ENCODE measurements at regions not wholly inside any gene's neighbourhood (a gene's known extent, or its start where the extent isn't known, plus 50 kb on each side); places are given as distances from the start of the nearest gene placed in this dataset.
A peak's percentile ranks its signal among the peaks of the same experiment; 100 is the strongest.
"Not testable (repeated sequence)": the region's sequence is repeated elsewhere in the genome, so short reads cannot be mapped to it uniquely, and the experiment has no call there.

DNA sequence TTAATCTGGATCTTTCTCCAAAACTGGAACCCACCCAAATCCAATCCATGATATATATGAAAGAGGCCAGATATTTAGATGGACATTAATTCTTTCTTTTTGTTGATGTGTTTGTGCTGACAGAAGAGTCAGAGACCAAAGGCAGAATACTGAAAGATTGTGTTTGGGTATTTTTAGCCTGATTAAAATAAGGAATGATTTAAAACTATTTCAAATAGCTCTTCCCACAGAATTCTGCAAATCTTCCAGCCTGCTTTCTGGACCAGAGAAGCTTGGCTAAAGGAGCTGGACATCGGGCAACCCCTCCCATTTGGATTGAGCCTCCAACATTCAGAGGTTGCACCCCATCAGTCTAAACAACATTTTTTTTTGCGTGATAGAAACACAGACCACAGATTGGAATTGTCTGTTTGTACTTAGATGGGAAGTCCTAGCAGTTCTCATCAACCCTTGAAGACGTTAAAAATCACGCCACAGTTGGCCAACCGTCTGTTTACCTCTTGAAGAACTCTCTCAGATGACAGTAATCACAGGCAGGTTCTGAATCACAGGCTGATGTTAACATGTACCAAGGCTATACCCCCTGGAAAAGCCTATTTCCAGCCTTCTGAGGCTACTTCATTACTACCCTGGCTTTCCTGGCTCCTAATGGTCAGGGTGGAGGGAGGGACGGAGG is 155.2 kb upstream of the NRP1 start:
- no peak for DNase-seq
- in situ Hi-C loops (cut with MboI; ENCODE audit: low pct_unique_long_range_greater_than_20kb, low sequenced_read_pairs), result no loop called here

DNA sequence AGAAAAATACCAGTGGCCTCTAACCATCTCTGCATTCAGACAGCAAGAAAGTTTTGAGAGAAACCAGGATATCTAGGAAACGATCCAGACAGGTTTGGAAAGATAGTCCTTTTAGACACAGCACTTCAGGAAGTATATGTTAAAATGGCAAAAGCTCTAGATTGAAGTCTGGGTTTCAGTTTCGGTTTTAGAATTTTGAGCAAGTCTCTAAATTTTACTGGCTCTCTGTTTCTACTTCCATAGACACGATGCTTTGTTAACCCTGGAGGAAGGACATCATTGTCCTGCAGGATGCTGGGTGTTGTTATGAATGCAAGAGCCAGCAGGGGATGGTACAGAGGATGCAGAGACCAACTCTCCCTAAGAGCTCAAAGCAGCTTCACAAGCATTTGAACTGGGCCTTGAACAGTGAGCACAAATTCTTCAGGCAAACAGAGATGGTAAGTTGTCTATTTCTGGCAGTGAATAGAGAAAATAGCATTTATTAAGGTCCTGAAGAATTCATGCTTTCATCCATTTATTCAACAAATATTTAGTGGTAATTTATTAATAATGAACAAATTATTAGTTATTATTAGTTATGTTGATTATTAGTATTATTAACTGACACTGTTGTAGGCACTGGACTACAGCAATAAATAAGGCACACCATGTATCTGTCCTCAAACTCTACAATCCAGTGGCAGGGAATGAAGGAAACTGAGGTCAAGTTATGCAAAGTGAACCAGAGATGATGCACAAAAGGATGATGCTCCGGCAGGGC is 152.7 kb upstream of the NRP1 start:
- peak; percentile 14 for DNase-seq
- in situ Hi-C loops (cut with MboI; ENCODE audit: low pct_unique_long_range_greater_than_20kb, low sequenced_read_pairs), result no loop called here

DNA sequence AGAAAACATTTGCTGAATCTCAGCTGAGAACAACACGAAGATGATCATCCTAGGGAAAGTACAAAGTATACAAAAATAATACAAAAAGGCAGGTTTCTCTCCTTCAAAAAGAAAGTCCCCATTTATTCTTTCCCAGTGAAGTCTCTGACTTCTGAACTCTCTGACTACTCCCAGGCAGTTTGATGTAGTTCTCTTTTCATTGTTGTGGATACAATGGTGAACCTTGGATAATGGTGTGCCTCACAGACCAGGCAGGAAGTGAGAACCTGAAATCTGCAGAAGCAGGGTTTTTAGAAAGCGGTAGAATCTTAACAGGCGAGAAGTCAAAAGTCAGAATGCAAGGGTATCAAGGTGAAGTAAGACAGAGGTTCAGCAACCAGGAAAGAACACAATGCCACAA is 150.8 kb upstream of the NRP1 start:
- DNase-seq, result no peak
- in situ Hi-C loops (cut with MboI; ENCODE audit: low pct_unique_long_range_greater_than_20kb, low sequenced_read_pairs), result no loop called here

DNA sequence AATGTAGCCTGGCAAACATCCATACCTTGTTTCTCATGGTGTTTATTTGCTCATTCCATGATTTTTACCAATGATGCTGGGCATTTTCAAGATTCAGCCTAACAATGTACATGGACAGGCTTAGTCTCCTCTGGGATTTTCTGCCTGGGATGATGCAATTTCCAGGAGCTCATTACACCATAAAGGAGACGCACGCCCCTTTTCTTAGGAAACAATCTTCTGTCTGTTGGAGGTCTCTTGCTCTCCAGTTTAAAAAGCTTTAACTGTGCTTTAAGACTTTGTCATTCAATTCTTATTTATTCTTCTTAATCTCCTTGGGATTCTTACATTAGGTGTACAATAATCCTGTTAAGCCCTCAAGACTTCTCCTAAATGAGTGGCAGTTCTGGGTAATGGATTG is 150.3 kb upstream of the NRP1 start:
- DNase-seq, result no peak
- in situ Hi-C loops (cut with MboI; ENCODE audit: low pct_unique_long_range_greater_than_20kb, low sequenced_read_pairs), result no loop called here

DNA sequence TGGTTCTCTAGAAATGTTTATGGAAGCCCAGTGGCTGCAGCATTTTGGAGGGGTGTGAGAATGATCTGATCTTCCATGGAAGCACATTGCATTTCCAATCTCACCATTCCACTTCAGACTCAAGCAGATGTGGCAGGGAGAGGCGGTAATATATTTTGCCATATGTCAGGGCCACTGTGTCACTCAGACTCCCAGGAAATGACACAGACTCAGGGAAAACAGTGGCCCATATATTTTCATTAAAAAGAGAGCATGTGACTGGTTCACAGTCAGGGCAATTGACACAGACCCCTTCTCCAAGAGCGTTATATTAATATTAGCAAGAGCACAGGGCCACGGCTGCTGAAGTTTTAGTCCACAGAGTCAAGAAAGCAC is 149.3 kb upstream of the NRP1 start:
- in situ Hi-C loops (cut with MboI; ENCODE audit: low pct_unique_long_range_greater_than_20kb, low sequenced_read_pairs), result no loop called here
- no peak for DNase-seq

DNA sequence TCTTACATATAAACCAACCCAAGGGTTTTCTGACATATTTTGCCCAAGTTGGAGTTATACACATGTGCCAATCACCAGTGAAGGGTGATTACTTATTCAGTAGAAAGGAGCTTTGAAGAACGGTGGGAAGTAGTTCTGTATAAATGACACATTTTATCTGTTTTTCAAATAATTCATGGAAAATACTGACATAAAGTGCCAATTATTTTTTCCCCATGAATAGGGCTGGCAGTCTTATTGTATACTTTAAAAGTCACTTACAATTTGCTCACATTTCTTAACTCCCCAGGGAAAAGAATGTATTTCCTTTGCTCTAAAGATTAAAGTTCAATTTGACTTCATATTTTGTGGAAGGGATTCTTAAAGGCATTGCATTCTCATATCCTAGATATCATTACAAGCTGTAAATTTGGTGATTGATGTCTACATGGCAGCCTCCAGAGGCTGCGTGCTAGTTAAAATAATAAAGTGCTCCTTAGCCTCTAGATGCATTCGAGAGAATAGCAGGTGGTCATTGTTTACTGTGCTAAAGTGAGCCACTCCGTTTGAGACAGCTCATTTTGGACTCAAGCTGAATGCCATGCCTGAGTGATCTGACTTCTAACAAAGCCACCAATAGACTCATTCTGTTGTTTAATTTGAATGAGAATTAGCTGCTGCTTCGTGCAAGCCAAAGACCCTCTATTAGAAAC is 148.8 kb upstream of the NRP1 start:
- in situ Hi-C loops (cut with MboI; ENCODE audit: low pct_unique_long_range_greater_than_20kb, low sequenced_read_pairs), result no loop called here
- DNase-seq, result no peak

DNA sequence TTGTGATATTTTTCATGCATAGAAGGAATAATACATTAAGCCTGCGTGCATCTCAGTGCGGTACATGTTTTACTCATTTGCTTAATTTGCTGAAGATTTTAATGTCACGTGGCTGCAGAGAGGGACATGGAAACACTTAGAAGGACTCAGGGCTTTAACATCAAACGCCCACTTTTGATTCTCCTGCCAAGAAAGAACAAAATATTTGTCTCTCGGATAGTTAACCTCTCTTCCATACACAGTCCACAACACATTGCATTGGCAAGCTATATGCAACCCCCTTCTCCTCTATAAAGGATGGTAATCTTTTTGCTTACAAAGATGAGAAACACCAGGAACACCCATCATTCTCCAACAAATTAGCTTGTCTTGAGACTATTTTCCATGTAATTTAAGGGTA is 148.0 kb upstream of the NRP1 start:
- no peak for DNase-seq
- in situ Hi-C loops (cut with MboI; ENCODE audit: low pct_unique_long_range_greater_than_20kb, low sequenced_read_pairs), result no loop called here

DNA sequence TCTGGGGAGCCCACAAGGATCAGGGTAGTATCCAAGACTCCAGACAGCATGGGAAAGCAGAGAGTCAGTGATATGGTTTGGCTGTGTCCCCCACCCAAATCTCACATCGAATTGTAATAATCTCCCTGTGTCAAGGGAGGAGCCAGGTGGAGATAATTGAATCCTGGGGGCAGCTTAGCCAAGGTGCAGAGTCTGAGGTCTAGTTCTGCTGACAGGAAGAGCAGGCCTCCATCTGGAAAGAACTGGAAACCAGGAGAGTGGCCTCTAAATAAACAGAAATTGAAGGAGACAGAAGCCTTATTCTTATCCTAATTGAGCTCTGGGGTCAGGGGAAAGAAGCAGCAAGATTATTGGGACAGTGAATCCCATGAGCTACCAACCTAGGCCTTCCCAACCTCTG is 146.7 kb upstream of the NRP1 start:
- DNase-seq, result no peak
- in situ Hi-C loops (cut with MboI; ENCODE audit: low pct_unique_long_range_greater_than_20kb, low sequenced_read_pairs), result no loop called here

DNA sequence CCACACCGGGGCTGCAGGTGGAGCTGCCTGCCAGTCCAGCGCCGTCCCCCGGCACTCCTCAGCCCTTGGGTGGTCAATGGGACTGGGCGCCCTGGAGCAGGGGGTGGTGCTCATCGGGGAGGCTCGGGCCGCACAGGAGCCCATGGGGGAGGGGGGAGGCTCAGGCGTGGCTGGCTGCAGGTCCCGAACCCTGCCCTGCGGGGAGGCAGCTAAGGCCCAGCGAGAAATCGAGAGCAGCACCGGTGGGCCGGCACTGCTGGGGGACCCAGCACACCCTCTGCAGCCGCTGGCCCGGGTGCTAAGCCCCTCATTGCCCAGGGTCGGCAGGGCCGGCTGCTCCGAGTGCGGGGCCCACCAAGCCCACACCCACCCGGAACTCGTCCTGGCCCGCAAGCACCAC is 145.9 kb upstream of the NRP1 start:
- in situ Hi-C loops (cut with MboI; ENCODE audit: low pct_unique_long_range_greater_than_20kb, low sequenced_read_pairs); DNase-seq: not testable (repeated sequence)

DNA sequence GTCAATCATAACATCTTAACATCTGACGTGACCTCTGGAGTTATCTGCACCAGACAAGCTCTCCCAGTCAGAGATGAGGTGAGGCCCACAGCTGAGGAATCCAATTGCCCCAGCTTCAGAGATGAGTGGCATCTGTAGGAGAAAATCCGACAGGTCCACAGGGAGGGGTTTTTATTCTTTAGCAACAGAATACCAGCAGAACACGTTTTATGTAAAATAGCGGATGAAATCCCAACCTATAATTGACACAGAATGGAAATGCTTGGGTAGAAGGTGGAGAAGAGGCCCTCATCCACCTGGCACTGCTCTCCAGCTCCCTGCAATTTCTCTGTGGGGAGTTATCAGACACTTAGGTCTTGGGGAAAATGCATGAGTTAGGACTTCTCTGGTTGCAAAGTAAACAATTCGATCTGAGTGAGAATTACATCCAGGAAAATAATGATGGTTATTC is 144.2 kb upstream of the NRP1 start:
- in situ Hi-C loops (cut with MboI; ENCODE audit: low pct_unique_long_range_greater_than_20kb, low sequenced_read_pairs), result no loop called here
- no peak for DNase-seq

DNA sequence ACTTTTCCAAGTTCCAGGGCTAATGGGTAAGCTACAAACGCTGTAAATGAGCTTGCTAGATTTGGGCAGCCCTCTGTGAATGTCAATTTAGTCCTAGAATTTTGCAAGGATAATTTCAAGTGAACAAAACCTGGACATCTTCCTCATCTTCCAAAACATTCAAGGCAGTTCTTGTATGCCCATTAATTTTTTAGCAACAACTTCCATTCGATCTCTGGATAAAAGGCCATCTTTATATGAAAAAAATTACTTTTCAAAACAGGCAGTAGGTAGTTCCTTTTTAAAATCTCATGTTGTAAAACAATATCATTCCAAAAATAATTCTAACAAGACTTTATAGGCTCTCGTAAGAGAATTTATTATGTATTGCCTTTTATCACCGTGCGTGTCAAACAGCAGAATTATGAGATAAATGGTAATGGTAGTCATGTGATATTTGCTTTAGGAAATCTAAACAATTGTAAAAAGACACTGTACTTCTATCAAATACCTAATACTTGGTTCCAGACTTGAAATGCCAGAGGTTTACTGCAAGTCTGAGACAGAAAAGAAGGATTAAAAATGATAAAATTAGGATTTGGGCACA is 143.7 kb upstream of the NRP1 start:
- in situ Hi-C loops (cut with MboI; ENCODE audit: low pct_unique_long_range_greater_than_20kb, low sequenced_read_pairs), result no loop called here
- no peak for DNase-seq

DNA sequence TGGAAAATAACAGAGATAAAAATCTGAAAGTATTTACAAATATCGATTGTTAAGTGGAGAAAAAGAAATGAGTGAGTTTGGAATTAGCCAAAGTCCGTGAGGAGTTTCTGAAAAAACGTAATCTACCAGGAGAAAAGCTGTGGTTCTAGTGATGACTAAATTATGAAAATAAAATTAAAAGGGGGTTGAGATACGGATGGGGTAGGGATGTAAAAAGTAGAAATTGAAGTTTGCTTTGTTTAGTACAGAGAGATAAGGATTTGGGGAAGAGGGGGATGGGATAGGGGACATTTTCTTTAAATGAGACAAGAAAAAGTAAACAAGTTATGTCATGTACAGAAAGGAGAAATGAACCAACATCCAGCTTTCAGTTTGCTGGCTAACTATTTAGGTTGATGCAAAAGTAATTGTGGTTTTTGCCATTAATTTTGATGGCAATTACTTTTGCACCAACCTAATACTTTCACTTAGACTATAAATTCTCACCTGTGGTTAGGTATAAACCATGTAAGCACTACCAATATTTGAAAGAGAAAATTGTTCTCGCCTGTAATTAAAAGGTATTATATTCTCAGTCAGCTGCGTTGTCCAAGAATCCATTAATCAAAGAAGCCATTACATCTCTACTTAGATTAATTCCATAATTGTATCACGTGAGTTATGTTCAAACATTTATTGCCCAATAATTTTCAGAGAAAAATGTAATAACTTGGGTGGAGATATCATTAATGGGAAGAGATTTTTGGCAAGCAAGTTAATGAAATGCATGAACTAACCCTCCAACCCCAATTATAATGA is 143.0 kb upstream of the NRP1 start:
- in situ Hi-C loops (cut with MboI; ENCODE audit: low pct_unique_long_range_greater_than_20kb, low sequenced_read_pairs), result no loop called here
- DNase-seq, result no peak

DNA sequence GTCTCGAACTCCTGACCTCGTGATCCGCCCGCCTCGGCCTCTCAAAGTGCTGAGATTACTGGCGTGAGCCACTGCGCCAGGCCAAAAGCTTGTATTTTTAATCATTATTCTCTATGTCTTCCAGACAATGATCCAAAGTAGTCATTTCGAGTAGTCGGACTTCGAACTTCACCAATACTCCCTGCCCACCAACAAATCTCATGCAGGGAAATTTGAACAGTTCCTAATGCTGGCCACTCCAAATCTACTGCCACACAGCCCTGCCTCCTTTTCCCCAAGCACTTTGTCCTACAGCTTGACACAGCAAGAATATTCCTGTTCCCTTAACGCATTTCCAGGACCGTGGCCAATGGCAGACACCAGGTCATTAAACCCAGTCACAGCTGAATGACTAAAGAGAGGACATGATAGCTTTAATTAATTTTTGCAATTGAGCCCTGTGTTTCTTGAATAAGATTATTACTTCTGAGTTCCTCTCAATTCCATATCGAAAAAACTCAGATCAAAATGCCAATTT is 142.3 kb upstream of the NRP1 start:
- in situ Hi-C loops (cut with MboI; ENCODE audit: low pct_unique_long_range_greater_than_20kb, low sequenced_read_pairs), result no loop called here
- DNase-seq, result no peak

DNA sequence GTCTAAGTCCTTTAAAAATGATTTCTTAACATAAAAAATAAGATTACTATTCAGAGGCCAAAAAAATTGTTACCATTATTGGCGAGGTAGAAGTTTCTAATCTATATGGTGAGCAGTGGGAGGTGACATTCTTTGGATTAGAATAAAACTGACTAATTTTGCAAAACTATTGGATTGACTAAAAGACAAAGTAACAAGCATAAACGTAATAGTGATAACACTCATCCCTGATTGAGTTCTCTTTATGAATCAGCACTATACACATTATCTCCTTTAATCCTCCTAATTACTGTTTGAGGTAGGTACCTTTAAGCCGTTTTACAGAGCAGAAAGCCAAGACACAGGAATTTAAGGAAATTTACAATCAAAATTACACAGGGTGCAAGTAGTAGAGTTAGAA is 139.2 kb upstream of the NRP1 start:
- in situ Hi-C loops (cut with MboI; ENCODE audit: low pct_unique_long_range_greater_than_20kb, low sequenced_read_pairs), result no loop called here
- no peak for DNase-seq

DNA sequence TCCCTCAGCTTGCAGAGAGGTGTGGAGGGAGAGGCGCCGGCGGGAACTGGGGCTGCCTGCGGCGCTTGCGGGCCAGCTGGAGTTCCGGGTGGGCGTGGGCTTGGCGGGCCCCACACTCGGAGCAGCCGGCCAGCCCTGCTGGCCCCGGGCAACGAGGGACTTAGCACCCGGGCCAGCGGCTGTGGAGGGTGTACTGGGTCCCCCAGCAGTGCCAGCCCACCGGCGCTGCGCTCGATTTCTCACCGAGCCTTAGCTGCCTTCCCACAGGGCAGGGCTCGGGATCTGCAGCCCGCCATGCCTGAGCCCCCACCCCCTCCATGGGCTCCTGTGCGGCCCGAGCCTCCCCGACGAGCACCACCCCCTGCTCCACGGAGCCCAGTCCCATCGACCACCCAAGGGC is 133.5 kb upstream of the NRP1 start:
- in situ Hi-C loops (cut with MboI; ENCODE audit: low pct_unique_long_range_greater_than_20kb, low sequenced_read_pairs), result not testable (repeated sequence)

DNA sequence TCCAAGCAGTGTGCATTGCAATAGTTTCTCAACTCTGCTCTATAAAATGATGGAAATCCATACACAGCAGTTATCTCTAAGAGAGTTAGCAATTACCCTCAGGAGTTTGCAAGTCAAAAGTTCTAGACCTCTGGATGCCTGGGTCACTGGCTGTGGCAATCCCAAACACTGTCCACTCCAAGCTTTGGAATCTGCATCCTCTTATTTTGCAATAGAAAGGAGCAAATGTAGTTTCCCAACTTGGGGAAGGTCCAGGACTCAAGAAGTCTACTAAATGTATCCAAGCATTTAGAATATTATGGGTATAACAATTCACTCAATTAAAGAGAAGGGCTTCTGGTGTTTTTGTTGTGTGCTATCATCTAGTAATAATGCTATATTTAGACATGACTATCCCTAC is 131.3 kb upstream of the NRP1 start:
- in situ Hi-C loops (cut with MboI; ENCODE audit: low pct_unique_long_range_greater_than_20kb, low sequenced_read_pairs), result no loop called here
- no peak for DNase-seq

More for the DNA sequence above, 133.5 kb upstream of the NRP1 start:
- not testable (repeated sequence) for DNase-seq

DNA sequence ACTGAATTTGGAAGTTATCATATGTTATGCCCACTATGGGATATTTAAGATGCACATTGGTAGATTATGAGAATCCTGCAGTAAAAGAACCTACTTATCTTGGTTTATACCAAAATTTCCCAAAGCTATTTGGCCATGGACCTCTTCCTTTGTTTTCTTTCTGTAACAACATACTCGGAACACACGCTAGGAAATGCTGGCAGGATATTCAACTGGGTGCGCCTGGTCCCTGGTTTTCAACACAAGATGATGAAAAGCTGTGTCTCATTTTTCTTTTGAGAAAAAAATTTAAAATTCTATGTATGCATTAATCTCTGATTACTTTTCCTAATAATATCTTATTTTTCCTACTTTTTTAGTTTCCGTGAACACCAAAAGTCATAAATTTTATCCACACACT is 128.5 kb upstream of the NRP1 start:
- DNase-seq, result no peak
- in situ Hi-C loops (cut with MboI; ENCODE audit: low pct_unique_long_range_greater_than_20kb, low sequenced_read_pairs), result no loop called here

DNA sequence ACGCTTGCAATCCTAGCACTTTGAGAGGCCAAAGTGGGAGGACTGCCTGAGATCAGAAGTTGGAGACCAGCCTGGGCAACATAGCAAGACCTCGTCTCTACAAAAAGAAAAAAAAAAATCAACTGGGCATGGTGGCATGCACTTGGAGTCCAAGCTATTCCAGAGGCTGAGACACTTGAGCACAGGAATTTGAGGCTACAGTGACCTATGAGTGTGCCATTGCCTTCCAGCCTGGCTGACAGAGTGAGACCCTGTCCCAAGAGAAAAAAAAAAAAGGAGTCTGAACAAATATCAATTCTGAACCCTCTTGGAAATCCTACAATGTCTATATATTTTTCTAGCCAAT is 126.8 kb upstream of the NRP1 start:
- in situ Hi-C loops (cut with MboI; ENCODE audit: low pct_unique_long_range_greater_than_20kb, low sequenced_read_pairs), result no loop called here

More for the DNA sequence above, 126.8 kb upstream of the NRP1 start:
- no peak for DNase-seq
